ENCODE measurements at regions not wholly inside any gene's neighbourhood (a gene's known extent, or its start where the extent isn't known, plus 50 kb on each side); places are given as distances from the start of the nearest gene placed in this dataset.
"Not testable (repeated sequence)": the region's sequence is repeated elsewhere in the genome, so short reads cannot be mapped to it uniquely, and the experiment has no call there.

GRCh38 chr7:63106506-63107388 is 891.9 kb upstream of the ZNF722 start:
- CTCF ChIA-PET: interaction anchor here (1.0 kb wide), 1 partner anchor 8 kb away, joined by 3 read pairs; no protein-coding TSS in a partner anchor
- no peak for DNase-seq (ENCODE audit: extremely low spot score)
- POLR2A ChIA-PET: no interaction called here
- TF ChIP-seq, protein P1, sequence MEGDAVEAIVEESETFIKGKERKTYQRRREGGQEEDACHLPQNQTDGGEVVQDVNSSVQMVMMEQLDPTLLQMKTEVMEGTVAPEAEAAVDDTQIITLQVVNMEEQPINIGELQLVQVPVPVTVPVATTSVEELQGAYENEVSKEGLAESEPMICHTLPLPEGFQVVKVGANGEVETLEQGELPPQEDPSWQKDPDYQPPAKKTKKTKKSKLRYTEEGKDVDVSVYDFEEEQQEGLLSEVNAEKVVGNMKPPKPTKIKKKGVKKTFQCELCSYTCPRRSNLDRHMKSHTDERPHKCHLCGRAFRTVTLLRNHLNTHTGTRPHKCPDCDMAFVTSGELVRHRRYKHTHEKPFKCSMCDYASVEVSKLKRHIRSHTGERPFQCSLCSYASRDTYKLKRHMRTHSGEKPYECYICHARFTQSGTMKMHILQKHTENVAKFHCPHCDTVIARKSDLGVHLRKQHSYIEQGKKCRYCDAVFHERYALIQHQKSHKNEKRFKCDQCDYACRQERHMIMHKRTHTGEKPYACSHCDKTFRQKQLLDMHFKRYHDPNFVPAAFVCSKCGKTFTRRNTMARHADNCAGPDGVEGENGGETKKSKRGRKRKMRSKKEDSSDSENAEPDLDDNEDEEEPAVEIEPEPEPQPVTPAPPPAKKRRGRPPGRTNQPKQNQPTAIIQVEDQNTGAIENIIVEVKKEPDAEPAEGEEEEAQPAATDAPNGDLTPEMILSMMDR (IDR thresholded peaks at IDR 0.05; ENCODE audit: control extremely low read depth, extremely low read depth, low read depth, missing control alignments): no peak

GRCh38 chr7:63111511-63111910 is 887.1 kb upstream of the ZNF722 start:
- DNase-seq (ENCODE audit: extremely low spot score); CTCF ChIA-PET; POLR2A ChIA-PET: not testable (repeated sequence)

DNA sequence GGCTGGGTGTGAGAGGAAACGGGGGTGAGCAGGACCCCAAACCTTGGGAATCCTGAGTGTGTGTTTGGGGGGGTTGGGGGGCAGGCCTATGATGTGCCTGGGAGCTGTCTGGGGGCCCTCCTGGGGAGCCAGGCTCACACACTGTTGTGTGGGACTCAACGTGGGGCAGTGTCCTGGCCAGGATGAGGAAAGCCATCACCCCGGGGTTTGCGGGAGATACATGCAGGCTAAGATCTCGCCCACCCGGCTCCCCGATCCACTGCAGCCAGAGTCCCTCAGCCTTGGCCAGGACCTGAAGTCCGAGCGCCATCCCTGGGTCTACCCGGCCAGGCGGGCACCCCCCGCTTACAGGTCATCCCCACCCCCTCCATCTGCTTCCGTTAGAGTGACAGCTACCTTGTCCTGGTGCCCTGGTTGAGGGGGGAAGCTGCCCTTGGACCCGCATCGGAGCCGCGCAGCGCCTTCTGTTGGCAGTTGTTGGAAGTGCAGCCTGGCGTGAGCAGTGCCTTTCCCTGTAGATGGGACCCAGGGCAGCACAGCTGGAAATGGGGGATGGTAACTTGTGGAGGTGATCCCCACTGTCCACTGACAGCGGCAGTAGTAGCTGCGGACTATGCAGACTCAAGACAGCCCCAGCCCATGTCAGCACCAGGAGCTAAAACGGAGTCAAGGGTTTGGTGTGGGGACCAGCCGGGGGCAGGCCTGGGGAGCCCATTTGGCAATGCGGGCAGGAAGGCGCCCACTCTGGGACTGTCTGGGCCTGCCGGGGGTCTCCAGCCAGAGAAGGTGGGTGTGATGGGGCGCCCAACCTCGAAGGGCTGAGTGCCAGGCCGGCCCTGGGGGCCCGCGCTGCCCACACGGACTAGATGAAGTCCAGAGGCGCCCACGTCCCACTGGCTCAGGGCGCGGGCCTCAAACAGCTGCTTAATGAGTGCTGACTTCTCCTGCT is 885.6 kb upstream of the ZNF722 start:
- POLR2A ChIA-PET: no interaction called here
- no peak for DNase-seq (ENCODE audit: extremely low spot score)
- TF ChIP-seq, protein P1 (IDR thresholded peaks at IDR 0.05; ENCODE audit: control extremely low read depth, extremely low read depth, low read depth, missing control alignments): no peak
- CTCF ChIA-PET: no interaction called here

DNA sequence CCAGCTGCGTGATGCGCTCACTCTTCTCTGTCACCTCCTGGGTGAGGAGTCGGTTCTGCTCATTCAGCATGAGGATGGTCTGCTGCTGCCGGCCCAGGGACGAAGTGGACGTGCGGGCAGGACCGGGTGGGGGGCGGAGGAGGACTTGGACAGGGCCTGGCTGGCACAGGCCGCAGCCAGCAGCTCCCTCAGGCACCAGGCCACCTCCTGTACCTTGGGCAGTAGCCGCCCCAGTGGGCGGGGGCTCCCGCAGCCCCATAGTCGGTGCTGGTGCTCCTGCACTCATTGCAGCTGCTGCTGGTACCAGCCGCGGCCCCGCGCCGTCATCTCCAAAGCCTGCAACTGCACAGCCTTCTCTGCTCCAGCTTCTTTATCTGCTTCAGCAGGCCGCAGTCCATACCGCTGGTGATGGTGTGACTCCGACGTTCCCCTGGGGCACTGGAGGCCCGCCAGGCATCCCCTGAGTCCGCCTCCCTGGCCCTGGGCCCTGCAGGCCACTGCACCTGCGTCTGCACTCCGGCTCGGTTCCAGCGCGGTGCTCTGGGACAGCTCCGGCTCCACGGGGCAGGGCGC is 884.9 kb upstream of the ZNF722 start:
- ChIA-PET CTCF (no interaction called here), POLR2A (no interaction called here)
- TF ChIP-seq, protein P1 (IDR thresholded peaks at IDR 0.05; ENCODE audit: control extremely low read depth, extremely low read depth, low read depth, missing control alignments): no peak
- DNase-seq (ENCODE audit: extremely low spot score): no peak

DNA sequence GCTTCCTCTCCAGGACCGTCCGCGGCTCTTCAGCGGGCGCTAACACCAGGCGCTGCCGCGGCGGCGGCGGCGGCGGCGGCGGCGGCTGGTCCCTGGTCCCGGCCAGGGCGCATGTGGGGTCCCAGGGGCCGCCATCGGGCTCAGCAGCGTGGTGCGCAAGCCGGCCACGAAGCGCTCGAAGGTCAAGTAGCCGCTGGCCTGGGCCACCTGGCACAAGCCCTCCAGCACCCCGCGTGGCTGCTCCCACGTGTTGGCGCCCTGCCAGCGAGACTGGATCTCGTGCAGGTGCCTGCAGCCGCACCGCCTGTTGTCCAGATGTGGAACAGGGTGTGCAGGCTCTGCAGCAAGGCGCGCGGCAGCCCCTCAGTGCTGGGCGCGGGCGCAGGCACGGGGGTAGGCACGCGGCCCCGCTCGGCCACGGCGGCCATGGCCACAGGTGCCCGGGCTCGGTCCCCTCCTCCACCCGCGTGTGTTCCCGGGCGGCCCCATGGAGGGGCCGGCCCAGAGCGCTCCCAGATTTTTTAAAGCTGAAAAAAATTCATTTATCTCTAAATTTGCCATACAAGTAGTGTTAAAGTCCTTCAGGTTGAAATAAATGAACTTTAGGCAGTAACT is 884.2 kb upstream of the ZNF722 start:
- CTCF ChIA-PET: interaction anchor here (0.8 kb wide), 1 partner anchor 8 kb away, joined by 3 read pairs; no protein-coding TSS in a partner anchor
- POLR2A ChIA-PET: no interaction called here
- no peak for DNase-seq (ENCODE audit: extremely low spot score)
- TF ChIP-seq, protein P1 (IDR thresholded peaks at IDR 0.05; ENCODE audit: control extremely low read depth, extremely low read depth, low read depth, missing control alignments): no peak

All from GM10248 (cell line).